ENCODE measurements at regions not wholly inside any gene's neighbourhood (a gene's known extent, or its start where the extent isn't known, plus 50 kb on each side); places are given as distances from the start of the nearest gene placed in this dataset.

DNA sequence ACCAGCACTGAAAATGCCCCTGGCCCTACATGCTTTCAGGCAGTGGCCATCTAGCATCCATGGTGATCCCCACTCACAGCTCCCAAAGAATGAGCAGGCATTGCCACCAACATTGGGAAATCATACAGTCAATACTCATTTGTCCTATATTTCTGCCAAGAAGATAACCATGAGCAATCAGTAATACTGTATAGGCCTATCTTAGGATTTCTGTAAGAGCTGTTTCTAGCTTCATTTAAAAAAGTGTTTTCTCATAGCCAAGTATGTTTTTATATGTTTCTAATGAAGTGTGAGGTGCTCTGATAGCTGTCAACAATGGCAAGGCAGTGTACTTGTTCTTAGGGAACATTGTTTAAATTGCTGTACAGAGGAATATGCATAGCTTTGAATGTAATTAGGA is 428.7 kb downstream of the FGF9 start:
- Histone ChIP-seq H3F3A (replicated peaks; ENCODE audit: low read depth) (no peaks in the 10 kb centered on the region), H3K79me2 (replicated peaks; ENCODE audit: insufficient read depth) (peaks cover 8% of the 10 kb centered on the region), H3K9me2 (ENCODE audit: insufficient read depth) (peaks cover 9% of the 10 kb centered on the region; the same call in 1 of the 2 replicates), H2AFZ (no peak overlapping the region), H3K4me3 (no peak overlapping the region), H4K20me1 (replicated peaks; ENCODE audit: insufficient read depth) (no peaks in the 10 kb centered on the region; the same call in 1 of the 2 replicates), H3K4me1 (ENCODE audit: insufficient read depth) (no peaks in the 10 kb centered on the region), H3K4me2 (no peak overlapping the region), H3K27ac (ENCODE audit: low read depth) (no peak overlapping the region), H3K36me3 (ENCODE audit: insufficient read depth) (no peaks in the 10 kb centered on the region), H3K27me3 (ENCODE audit: insufficient read depth) (no peaks in the 10 kb centered on the region)
- Mint-ChIP-seq H3K27me3 (ENCODE audit: insufficient read depth, low read depth, poor library complexity) (peaks cover 6% of the 10 kb centered on the region), H3K36me3 (ENCODE audit: low read depth) (no peaks in the 10 kb centered on the region), H3K4me1 (peaks cover 3% of the 10 kb centered on the region; the same call in 2 of the 3 replicates), H3K27ac (no peak overlapping the region), H3K9me3 (0 out of 3 replicates have a peak, but pooled peaks cover 5% of the 10 kb centered on the region), H3K4me3 (no peak overlapping the region)
- ATAC-seq (no peak), DNase-seq (ENCODE audit: low spot score) (no peak)
- no peak for TF ChIP-seq EZH2phosphoT487 (IDR thresholded peaks at IDR 0.05; ENCODE audit: unreplicated experiment)
- TF ChIP-seq, protein P1, sequence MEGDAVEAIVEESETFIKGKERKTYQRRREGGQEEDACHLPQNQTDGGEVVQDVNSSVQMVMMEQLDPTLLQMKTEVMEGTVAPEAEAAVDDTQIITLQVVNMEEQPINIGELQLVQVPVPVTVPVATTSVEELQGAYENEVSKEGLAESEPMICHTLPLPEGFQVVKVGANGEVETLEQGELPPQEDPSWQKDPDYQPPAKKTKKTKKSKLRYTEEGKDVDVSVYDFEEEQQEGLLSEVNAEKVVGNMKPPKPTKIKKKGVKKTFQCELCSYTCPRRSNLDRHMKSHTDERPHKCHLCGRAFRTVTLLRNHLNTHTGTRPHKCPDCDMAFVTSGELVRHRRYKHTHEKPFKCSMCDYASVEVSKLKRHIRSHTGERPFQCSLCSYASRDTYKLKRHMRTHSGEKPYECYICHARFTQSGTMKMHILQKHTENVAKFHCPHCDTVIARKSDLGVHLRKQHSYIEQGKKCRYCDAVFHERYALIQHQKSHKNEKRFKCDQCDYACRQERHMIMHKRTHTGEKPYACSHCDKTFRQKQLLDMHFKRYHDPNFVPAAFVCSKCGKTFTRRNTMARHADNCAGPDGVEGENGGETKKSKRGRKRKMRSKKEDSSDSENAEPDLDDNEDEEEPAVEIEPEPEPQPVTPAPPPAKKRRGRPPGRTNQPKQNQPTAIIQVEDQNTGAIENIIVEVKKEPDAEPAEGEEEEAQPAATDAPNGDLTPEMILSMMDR (conservative IDR thresholded peaks at IDR 0.05; ENCODE audit: low read depth in 2 of 2) = no peak
- no peak for TF ChIP-seq NANOG (IDR thresholded peaks at IDR 0.05; ENCODE audit: borderline replicate concordance)
- no peak for TF ChIP-seq JUNB (IDR thresholded peaks at IDR 0.05; ENCODE audit: unreplicated experiment)
- TF ChIP-seq, protein P2, sequence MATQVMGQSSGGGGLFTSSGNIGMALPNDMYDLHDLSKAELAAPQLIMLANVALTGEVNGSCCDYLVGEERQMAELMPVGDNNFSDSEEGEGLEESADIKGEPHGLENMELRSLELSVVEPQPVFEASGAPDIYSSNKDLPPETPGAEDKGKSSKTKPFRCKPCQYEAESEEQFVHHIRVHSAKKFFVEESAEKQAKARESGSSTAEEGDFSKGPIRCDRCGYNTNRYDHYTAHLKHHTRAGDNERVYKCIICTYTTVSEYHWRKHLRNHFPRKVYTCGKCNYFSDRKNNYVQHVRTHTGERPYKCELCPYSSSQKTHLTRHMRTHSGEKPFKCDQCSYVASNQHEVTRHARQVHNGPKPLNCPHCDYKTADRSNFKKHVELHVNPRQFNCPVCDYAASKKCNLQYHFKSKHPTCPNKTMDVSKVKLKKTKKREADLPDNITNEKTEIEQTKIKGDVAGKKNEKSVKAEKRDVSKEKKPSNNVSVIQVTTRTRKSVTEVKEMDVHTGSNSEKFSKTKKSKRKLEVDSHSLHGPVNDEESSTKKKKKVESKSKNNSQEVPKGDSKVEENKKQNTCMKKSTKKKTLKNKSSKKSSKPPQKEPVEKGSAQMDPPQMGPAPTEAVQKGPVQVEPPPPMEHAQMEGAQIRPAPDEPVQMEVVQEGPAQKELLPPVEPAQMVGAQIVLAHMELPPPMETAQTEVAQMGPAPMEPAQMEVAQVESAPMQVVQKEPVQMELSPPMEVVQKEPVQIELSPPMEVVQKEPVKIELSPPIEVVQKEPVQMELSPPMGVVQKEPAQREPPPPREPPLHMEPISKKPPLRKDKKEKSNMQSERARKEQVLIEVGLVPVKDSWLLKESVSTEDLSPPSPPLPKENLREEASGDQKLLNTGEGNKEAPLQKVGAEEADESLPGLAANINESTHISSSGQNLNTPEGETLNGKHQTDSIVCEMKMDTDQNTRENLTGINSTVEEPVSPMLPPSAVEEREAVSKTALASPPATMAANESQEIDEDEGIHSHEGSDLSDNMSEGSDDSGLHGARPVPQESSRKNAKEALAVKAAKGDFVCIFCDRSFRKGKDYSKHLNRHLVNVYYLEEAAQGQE (IDR thresholded peaks at IDR 0.05; ENCODE audit: unreplicated experiment) = no peak
- TF ChIP-seq EZH2 (IDR thresholded peaks at IDR 0.05; ENCODE audit: low read depth, unreplicated experiment) = no peak
- TF ChIP-seq, protein P3, sequence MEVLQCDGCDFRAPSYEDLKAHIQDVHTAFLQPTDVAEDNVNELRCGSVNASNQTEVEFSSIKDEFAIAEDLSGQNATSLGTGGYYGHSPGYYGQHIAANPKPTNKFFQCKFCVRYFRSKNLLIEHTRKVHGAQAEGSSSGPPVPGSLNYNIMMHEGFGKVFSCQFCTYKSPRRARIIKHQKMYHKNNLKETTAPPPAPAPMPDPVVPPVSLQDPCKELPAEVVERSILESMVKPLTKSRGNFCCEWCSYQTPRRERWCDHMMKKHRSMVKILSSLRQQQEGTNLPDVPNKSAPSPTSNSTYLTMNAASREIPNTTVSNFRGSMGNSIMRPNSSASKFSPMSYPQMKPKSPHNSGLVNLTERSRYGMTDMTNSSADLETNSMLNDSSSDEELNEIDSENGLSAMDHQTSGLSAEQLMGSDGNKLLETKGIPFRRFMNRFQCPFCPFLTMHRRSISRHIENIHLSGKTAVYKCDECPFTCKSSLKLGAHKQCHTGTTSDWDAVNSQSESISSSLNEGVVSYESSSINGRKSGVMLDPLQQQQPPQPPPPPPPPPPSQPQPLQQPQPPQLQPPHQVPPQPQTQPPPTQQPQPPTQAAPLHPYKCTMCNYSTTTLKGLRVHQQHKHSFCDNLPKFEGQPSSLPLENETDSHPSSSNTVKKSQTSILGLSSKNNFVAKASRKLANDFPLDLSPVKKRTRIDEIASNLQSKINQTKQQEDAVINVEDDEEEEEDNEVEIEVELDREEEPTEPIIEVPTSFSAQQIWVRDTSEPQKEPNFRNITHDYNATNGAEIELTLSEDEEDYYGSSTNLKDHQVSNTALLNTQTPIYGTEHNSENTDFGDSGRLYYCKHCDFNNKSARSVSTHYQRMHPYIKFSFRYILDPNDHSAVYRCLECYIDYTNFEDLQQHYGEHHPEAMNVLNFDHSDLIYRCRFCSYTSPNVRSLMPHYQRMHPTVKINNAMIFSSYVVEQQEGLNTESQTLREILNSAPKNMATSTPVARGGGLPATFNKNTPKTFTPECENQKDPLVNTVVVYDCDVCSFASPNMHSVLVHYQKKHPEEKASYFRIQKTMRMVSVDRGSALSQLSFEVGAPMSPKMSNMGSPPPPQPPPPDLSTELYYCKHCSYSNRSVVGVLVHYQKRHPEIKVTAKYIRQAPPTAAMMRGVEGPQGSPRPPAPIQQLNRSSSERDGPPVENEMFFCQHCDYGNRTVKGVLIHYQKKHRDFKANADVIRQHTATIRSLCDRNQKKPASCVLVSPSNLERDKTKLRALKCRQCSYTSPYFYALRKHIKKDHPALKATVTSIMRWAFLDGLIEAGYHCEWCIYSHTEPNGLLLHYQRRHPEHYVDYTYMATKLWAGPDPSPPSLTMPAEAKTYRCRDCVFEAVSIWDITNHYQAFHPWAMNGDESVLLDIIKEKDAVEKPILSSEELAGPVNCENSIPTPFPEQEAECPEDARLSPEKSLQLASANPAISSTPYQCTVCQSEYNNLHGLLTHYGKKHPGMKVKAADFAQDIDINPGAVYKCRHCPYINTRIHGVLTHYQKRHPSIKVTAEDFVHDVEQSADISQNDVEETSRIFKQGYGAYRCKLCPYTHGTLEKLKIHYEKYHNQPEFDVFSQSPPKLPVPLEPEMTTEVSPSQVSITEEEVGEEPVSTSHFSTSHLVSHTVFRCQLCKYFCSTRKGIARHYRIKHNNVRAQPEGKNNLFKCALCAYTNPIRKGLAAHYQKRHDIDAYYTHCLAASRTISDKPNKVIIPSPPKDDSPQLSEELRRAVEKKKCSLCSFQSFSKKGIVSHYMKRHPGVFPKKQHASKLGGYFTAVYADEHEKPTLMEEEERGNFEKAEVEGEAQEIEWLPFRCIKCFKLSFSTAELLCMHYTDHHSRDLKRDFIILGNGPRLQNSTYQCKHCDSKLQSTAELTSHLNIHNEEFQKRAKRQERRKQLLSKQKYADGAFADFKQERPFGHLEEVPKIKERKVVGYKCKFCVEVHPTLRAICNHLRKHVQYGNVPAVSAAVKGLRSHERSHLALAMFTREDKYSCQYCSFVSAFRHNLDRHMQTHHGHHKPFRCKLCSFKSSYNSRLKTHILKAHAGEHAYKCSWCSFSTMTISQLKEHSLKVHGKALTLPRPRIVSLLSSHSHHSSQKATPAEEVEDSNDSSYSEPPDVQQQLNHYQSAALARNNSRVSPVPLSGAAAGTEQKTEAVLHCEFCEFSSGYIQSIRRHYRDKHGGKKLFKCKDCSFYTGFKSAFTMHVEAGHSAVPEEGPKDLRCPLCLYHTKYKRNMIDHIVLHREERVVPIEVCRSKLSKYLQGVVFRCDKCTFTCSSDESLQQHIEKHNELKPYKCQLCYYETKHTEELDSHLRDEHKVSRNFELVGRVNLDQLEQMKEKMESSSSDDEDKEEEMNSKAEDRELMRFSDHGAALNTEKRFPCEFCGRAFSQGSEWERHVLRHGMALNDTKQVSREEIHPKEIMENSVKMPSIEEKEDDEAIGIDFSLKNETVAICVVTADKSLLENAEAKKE (CRISPR knock-in tag; IDR thresholded peaks at IDR 0.05) = no peak
- TF ChIP-seq, protein P4, sequence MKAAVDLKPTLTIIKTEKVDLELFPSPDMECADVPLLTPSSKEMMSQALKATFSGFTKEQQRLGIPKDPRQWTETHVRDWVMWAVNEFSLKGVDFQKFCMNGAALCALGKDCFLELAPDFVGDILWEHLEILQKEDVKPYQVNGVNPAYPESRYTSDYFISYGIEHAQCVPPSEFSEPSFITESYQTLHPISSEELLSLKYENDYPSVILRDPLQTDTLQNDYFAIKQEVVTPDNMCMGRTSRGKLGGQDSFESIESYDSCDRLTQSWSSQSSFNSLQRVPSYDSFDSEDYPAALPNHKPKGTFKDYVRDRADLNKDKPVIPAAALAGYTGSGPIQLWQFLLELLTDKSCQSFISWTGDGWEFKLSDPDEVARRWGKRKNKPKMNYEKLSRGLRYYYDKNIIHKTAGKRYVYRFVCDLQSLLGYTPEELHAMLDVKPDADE (IDR thresholded peaks at IDR 0.05) = no peak
- TF ChIP-seq STAT1 (IDR thresholded peaks at IDR 0.05; ENCODE audit: unreplicated experiment) = no peak
- TF ChIP-seq CREB1 (CRISPR knock-in tag; IDR thresholded peaks at IDR 0.05; ENCODE audit: low read depth) = no peak
- TF ChIP-seq ZNF331 (CRISPR knock-in tag; IDR thresholded peaks at IDR 0.05; ENCODE audit: low read depth) = no peak
- TF ChIP-seq ZNF114 (CRISPR knock-in tag; IDR thresholded peaks at IDR 0.05) = no peak
- no peak for TF ChIP-seq POLR2AphosphoS5 (IDR thresholded peaks at IDR 0.05; ENCODE audit: low read depth)

All from GM23338 (cell line).